Keratinocyte (primary cell): ENCODE measurements at regions not wholly inside any gene's neighbourhood (a gene's known extent, or its start where the extent isn't known, plus 50 kb on each side); places are given as distances from the start of the nearest gene placed in this dataset.

Source experiments
- CTCF ChIP-seq, 3 experiments: IDR thresholded peaks in 1 of 3; conservative IDR thresholded peaks in 1 of 3; optimal IDR thresholded peaks in 1 of 3; 2 replicates in 2 of 3; 3 replicates in 1 of 3; pipeline versions ENCODE3 to v1.5.1; 2011; ENCODE audit warnings: low read length in 3 of 3, mild to moderate bottlenecking in 3 of 3, moderate library complexity in 2 of 3, control low read depth in 1 of 3, inconsistent platforms in 1 of 3; ENCODE audit not compliant: insufficient read depth in 2 of 3; ENCODE audit errors: extremely low read depth in 1 of 3
- EZH2 ChIP-seq: IDR thresholded peaks from one replicate; pipeline ENCODE4 v1.6.1; 2012; ENCODE audit warnings: inconsistent platforms, mild to moderate bottlenecking, low read length, moderate library complexity

- TF ChIP-seq CTCF (optimal IDR thresholded peaks at IDR 0.05 in 1 of 3, IDR thresholded peaks at IDR 0.05 in 1 of 3, conservative IDR thresholded peaks at IDR 0.05 in 1 of 3; ENCODE audit: extremely low read depth in 1 of 3, insufficient read depth in 2 of 3, low read length in 3 of 3) (no peak), EZH2 (no peak)
Observed at GRCh38 chr11:115761348-115761747, 257.1 kb upstream of the CADM1 start.
